Loucy (cell line): ENCODE measurements at regions not wholly inside any gene's neighbourhood (a gene's known extent, or its start where the extent isn't known, plus 50 kb on each side); places are given as distances from the start of the nearest gene placed in this dataset.

ENCODE experiments used
- H2AFZ ChIP-seq: fragments of 200-600 bp; sonication (generic); 2 replicates; pipeline ENCODE4 v1.6.0; 2016; ENCODE audit warnings: antibody characterized with exemption, mild to moderate bottlenecking, low read length, moderate library complexity
- H3F3A ChIP-seq: fragments of 200-600 bp; 2 replicates; pipeline ENCODE4 v1.6.0; 2016; ENCODE audit warnings: antibody characterized with exemption, low read depth, mild to moderate bottlenecking
- H3K27me3 ChIP-seq: fragments of 200-600 bp; sonication (generic); 2 replicates; pipeline ENCODE4 v1.6.1; 2014; ENCODE audit warnings: low read length, mild to moderate bottlenecking; ENCODE audit not compliant: insufficient read depth, poor library complexity, severe bottlenecking
- H3K36me3 ChIP-seq: fragments of 200-600 bp; sonication (generic); 2 replicates; pipeline ENCODE4 v1.6.1; 2016; ENCODE audit warnings: low read length; ENCODE audit not compliant: insufficient read depth
- H3K4me1 ChIP-seq: fragments of 200-600 bp; sonication (generic); 2 replicates; pipeline ENCODE4 v1.5.1; 2014; ENCODE audit warnings: low read length, mild to moderate bottlenecking; ENCODE audit not compliant: insufficient read depth, poor library complexity, severe bottlenecking
- H3K4me2 ChIP-seq: fragments of 200-600 bp; sonication (generic); 2 replicates; pipeline ENCODE4 v1.6.0; 2014; ENCODE audit warnings: antibody characterized with exemption, low read length, low read depth, mild to moderate bottlenecking; ENCODE audit not compliant: poor library complexity, severe bottlenecking
- H3K4me3 ChIP-seq: fragments of 200-600 bp; sonication (generic); 2 replicates; pipeline ENCODE4 v1.5.1; 2014; ENCODE audit warnings: low read length, mild to moderate bottlenecking, mixed read lengths; ENCODE audit not compliant: poor library complexity, severe bottlenecking
- H3K79me2 ChIP-seq: fragments of 200-600 bp; sonication (generic); 2 replicates; pipeline ENCODE4 v1.6.1; 2014; ENCODE audit warnings: low read length; ENCODE audit not compliant: insufficient read depth
- H3K9ac ChIP-seq: fragments of 200-600 bp; sonication (generic); 2 replicates; pipeline ENCODE4 v1.6.0; 2014; ENCODE audit warnings: mild to moderate bottlenecking, low read depth, low read length, moderate library complexity; ENCODE audit not compliant: poor library complexity, severe bottlenecking
- H3K9me2 ChIP-seq: fragments of 200-600 bp; sonication (generic); replicated peaks from 2 replicates; pipeline ENCODE4 v1.6.1; 2016; ENCODE audit warnings: low read depth, low read length, mixed read lengths
- H3K9me3 ChIP-seq: fragments of 200-600 bp; sonication (generic); 2 replicates; pipeline ENCODE4 v1.6.1; 2014; ENCODE audit warnings: mild to moderate bottlenecking, antibody characterized with exemption, low read length, low read depth; ENCODE audit not compliant: insufficient read depth
- H4K20me1 ChIP-seq: fragments of 200-600 bp; sonication (generic); 2 replicates; pipeline ENCODE4 v1.6.0; 2014; ENCODE audit warnings: antibody characterized with exemption, low read length, mild to moderate bottlenecking; ENCODE audit not compliant: insufficient read depth, poor library complexity, severe bottlenecking
- CTCF ChIP-seq: fragments of 200-600 bp; sonication (generic); conservative IDR thresholded peaks from 2 replicates; pipeline ENCODE4 v1.5.1; 2014; ENCODE audit warnings: mild to moderate bottlenecking, antibody characterized with exemption, low read length
- EZH2phosphoT487 ChIP-seq: fragments of 200-600 bp; IDR thresholded peaks from 2 replicates; pipeline ENCODE4 v1.6.1; 2018; ENCODE audit warnings: antibody characterized with exemption, mild to moderate bottlenecking, moderate library complexity, borderline replicate concordance

- Histone ChIP-seq H3K9me3 (no peaks in the 10 kb centered on the region), H4K20me1 (no peaks in the 10 kb centered on the region), H3K4me2 (no peak overlapping the region), H3K4me1 (no peaks in the 10 kb centered on the region), H3K27me3 (no peaks in the 10 kb centered on the region), H3K9ac (no peak overlapping the region), H2AFZ (no peak overlapping the region), H3K79me2 (no peaks in the 10 kb centered on the region), H3K4me3 (no peak overlapping the region), H3K36me3 (no peaks in the 10 kb centered on the region), H3F3A (no peaks in the 10 kb centered on the region), H3K9me2 (no peaks in the 10 kb centered on the region)
- TF ChIP-seq CTCF: no peak
- no peak for TF ChIP-seq EZH2phosphoT487
These were observed 1055.5 kb downstream of the PCDH18 start for GRCh38 chr4:136476753-136477152.

GRCh38 chr4:136471051-136471450, 1061.2 kb downstream of the PCDH18 start:
- Histone ChIP-seq H3K27me3 (no peaks in the 10 kb centered on the region), H3K9ac (no peak overlapping the region), H3K36me3 (no peaks in the 10 kb centered on the region), H3K4me2 (no peak overlapping the region), H3K9me2 (no peaks in the 10 kb centered on the region), H3K4me3 (no peak overlapping the region), H2AFZ (no peak overlapping the region), H3K79me2 (no peaks in the 10 kb centered on the region), H3F3A (no peaks in the 10 kb centered on the region), H3K9me3 (no peaks in the 10 kb centered on the region), H4K20me1 (no peaks in the 10 kb centered on the region), H3K4me1 (no peaks in the 10 kb centered on the region)
- TF ChIP-seq CTCF (no peak), EZH2phosphoT487 (no peak)

GRCh38 chr4:136465691-136466090, 1066.6 kb downstream of the PCDH18 start:
- H3K9me2 ChIP-seq: no peaks in the 10 kb centered on the region
- H4K20me1 ChIP-seq: no peaks in the 10 kb centered on the region
- no peaks in the 10 kb centered on the region for H3K4me1 ChIP-seq
- H3K4me2 ChIP-seq: no peak overlapping the region
- H3K9ac ChIP-seq: no peak overlapping the region
- H3F3A ChIP-seq: no peaks in the 10 kb centered on the region
- no peaks in the 10 kb centered on the region for H3K79me2 ChIP-seq
- no peak overlapping the region for H3K4me3 ChIP-seq
- TF ChIP-seq CTCF (no peak), EZH2phosphoT487 (no peak)
- no peaks in the 10 kb centered on the region for H3K27me3 ChIP-seq
- no peak overlapping the region for H2AFZ ChIP-seq
- H3K9me3 ChIP-seq: no peaks in the 10 kb centered on the region
- H3K36me3 ChIP-seq: no peaks in the 10 kb centered on the region
